ENCODE measurements at regions not wholly inside any gene's neighbourhood (a gene's known extent, or its start where the extent isn't known, plus 50 kb on each side); places are given as distances from the start of the nearest gene placed in this dataset.

- peak; percentile 39; the same call in 2 of the 3 replicates for ATAC-seq
- RAD21 ChIA-PET (ENCODE audit: unreplicated experiment): interaction anchor here (0.6 to 5.3 kb wide), 10 partner anchors 14 to 596 kb away, joined by 3 to 58 read pairs (median 4); no protein-coding TSS in a partner anchor
- H2AFZ ChIP-seq (ENCODE audit: control insufficient read depth, low read depth, low read length): no peak overlapping the region
- BruUV-seq (replicated peaks): no TSS peak
- TF ChIP-seq RCOR1 (conservative IDR thresholded peaks at IDR 0.05; ENCODE audit: low read depth, low read length) (no peak), HSF1 (IDR thresholded peaks at IDR 0.05; ENCODE audit: low read depth, low read length) (no peak), SMAD5 (IDR thresholded peaks at IDR 0.05; ENCODE audit: low read depth) (no peak), NBN (IDR thresholded peaks at IDR 0.05) (no peak), KLF5 (IDR thresholded peaks at IDR 0.05; ENCODE audit: partially characterized antibody) (no peak), SMC3 (IDR thresholded peaks at IDR 0.05; ENCODE audit: borderline replicate concordance, low read length) (no peak), HCFC1 (IDR thresholded peaks at IDR 0.05; ENCODE audit: low read length) (peak; percentile 58), SIX5 (IDR thresholded peaks at IDR 0.05; ENCODE audit: low read depth, low read length, severe bottlenecking) (peak; percentile 71), MTA2 (IDR thresholded peaks at IDR 0.05; ENCODE audit: low read depth) (no peak)
- SMC1A ChIA-PET (ENCODE audit: uncharacterized antibody, unreplicated experiment): interaction anchor here (0.6 to 5.8 kb wide), 13 partner anchors 15 to 664 kb away, joined by 3 to 62 read pairs (median 5); no protein-coding TSS in a partner anchor
- H3K4me3 ChIP-seq: no peak overlapping the region
- 60% methylated on average over 10 of the region's 10 CpGs for WGBS (ENCODE audit: insufficient coverage, insufficient replicate concordance, low lambda C conversion rate, missing lambda C conversion rate)
- no peaks in the 10 kb centered on the region for H3K36me3 ChIP-seq (ENCODE audit: control insufficient read depth in 2 of 2, insufficient read depth in 2 of 2, low read length in 1 of 2)
- CTCF ChIA-PET: interaction anchor here (0.6 to 5.8 kb wide), 15 partner anchors 11 to 596 kb away, joined by 3 to 69 read pairs (median 5); no protein-coding TSS in a partner anchor
- H3K9me3 ChIP-seq (replicated peaks; ENCODE audit: control insufficient read depth, insufficient read depth, low read length): no peaks in the 10 kb centered on the region
- in situ Hi-C loops (cut with MboI) (loop anchor here (5.0 kb wide), 2 partner anchors 287 to 537 kb away; no protein-coding TSS in a partner anchor), intact Hi-C loops (cut with micrococcal nuclease; ENCODE audit: unreplicated experiment) (loop anchor here (5.0 kb wide), 4 partner anchors 88 to 182 kb away; no protein-coding TSS in a partner anchor)
- H3K4me1 ChIP-seq (ENCODE audit: control insufficient read depth, insufficient read depth, low read length): no peaks in the 10 kb centered on the region
- H4K20me1 ChIP-seq (ENCODE audit: control insufficient read depth, insufficient read depth): no peaks in the 10 kb centered on the region
- H3K4me2 ChIP-seq (ENCODE audit: control insufficient read depth, insufficient read depth): no peak overlapping the region
- no peak overlapping the region for H3K9ac ChIP-seq (ENCODE audit: control insufficient read depth, insufficient read depth, low read length)
- POLR2A ChIA-PET: no interaction called here
- DNase-seq (ENCODE audit: low read depth, low spot score): no peak
- H3K79me2 ChIP-seq (ENCODE audit: control insufficient read depth, insufficient read depth, low read length): no peaks in the 10 kb centered on the region
- FAIRE-seq: no peak
- no peak overlapping the region for H3K27ac ChIP-seq (ENCODE audit: control insufficient read depth, insufficient read depth)
- H3K27me3 ChIP-seq (replicated peaks in 1 of 2; ENCODE audit: control insufficient read depth in 2 of 2, insufficient read depth in 2 of 2, low read length in 1 of 2): no peaks in the 10 kb centered on the region
Observed at GRCh38 chr2:42944779-42945415, 152.5 kb upstream of the HAAO start.
